ENCODE measurements at regions not wholly inside any gene's neighbourhood (a gene's known extent, or its start where the extent isn't known, plus 50 kb on each side); places are given as distances from the start of the nearest gene placed in this dataset.

DNA sequence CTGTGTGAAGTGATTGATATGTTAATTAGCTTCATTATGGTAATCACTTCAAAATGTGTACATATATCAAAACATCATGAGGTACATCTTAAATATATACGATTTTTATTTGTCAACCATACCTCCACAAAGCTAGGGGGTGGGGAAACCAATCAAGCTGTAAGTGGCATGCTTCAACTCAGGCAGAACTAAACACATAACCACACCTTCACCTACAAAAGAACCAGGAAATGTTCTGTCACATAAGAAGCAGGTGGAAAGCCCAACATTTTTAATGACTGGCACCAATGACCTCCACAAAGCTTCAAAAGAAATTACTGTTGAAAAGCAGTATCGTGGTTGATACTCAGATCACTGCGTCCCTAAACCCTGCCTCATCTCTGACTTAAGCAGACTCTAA lies 867.7 kb upstream of the EEF2KMT start:
- TF ChIP-seq EGR1 (IDR thresholded peaks at IDR 0.05) (no peak), FOXM1 (IDR thresholded peaks at IDR 0.05; ENCODE audit: borderline replicate concordance, low read depth) (no peak), TAF1 (IDR thresholded peaks at IDR 0.05; ENCODE audit: low read depth) (no peak), RAD21 (IDR thresholded peaks at IDR 0.05; ENCODE audit: low read depth) (no peak), CREB1 (IDR thresholded peaks at IDR 0.05; ENCODE audit: low read depth) (no peak), EP300 (IDR thresholded peaks at IDR 0.05; ENCODE audit: borderline replicate concordance) (no peak), YY1 (IDR thresholded peaks at IDR 0.05; ENCODE audit: low read depth) (no peak), CEBPB (IDR thresholded peaks at IDR 0.05) (no peak), ZBTB7A (IDR thresholded peaks at IDR 0.05; ENCODE audit: low read depth) (no peak)
- TF ChIP-seq, protein P1, sequence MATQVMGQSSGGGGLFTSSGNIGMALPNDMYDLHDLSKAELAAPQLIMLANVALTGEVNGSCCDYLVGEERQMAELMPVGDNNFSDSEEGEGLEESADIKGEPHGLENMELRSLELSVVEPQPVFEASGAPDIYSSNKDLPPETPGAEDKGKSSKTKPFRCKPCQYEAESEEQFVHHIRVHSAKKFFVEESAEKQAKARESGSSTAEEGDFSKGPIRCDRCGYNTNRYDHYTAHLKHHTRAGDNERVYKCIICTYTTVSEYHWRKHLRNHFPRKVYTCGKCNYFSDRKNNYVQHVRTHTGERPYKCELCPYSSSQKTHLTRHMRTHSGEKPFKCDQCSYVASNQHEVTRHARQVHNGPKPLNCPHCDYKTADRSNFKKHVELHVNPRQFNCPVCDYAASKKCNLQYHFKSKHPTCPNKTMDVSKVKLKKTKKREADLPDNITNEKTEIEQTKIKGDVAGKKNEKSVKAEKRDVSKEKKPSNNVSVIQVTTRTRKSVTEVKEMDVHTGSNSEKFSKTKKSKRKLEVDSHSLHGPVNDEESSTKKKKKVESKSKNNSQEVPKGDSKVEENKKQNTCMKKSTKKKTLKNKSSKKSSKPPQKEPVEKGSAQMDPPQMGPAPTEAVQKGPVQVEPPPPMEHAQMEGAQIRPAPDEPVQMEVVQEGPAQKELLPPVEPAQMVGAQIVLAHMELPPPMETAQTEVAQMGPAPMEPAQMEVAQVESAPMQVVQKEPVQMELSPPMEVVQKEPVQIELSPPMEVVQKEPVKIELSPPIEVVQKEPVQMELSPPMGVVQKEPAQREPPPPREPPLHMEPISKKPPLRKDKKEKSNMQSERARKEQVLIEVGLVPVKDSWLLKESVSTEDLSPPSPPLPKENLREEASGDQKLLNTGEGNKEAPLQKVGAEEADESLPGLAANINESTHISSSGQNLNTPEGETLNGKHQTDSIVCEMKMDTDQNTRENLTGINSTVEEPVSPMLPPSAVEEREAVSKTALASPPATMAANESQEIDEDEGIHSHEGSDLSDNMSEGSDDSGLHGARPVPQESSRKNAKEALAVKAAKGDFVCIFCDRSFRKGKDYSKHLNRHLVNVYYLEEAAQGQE (IDR thresholded peaks at IDR 0.05; ENCODE audit: low read depth) = no peak
- TF ChIP-seq, protein P2, sequence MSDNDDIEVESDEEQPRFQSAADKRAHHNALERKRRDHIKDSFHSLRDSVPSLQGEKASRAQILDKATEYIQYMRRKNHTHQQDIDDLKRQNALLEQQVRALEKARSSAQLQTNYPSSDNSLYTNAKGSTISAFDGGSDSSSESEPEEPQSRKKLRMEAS (IDR thresholded peaks at IDR 0.05) = no peak

All from Ishikawa (cell line).